HG02981 (cell line): ENCODE measurements at regions not wholly inside any gene's neighbourhood (a gene's known extent, or its start where the extent isn't known, plus 50 kb on each side); places are given as distances from the start of the nearest gene placed in this dataset.

ENCODE experiments used
- ATAC-seq: cut with Tn5 transposase; IDR thresholded peaks from one replicate; pipeline ENCODE4 v1.9.1; 2021; ENCODE audit warnings: mild to moderate bottlenecking, moderate library complexity; ENCODE audit not compliant: unreplicated experiment

GRCh38 chr14:76927971-76928700, 100.4 kb downstream of the IRF2BPL start:
- ATAC-seq: no peak

GRCh38 chr14:76926521-76927251, 100.5 kb downstream of the LRRC74A start:
- peak; percentile 72 for ATAC-seq

DNA sequence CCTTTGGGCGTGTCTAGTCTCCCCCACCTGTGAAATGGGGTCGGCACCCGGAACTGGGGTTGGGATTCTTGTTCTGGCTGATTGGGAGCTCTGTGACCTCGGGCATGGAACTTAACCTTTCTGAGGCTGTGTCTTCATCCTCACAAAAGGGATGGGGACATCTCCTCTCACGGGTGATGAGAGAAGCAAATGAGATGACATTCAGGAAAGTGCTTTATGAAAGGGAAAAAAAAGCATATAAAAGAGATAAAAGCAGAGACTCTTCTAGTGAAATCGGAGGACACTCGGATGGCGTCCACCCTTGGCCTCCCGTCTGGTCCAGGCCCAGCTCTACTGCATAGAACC, 98.9 kb downstream of the LRRC74A start:
- ATAC-seq: no peak

DNA sequence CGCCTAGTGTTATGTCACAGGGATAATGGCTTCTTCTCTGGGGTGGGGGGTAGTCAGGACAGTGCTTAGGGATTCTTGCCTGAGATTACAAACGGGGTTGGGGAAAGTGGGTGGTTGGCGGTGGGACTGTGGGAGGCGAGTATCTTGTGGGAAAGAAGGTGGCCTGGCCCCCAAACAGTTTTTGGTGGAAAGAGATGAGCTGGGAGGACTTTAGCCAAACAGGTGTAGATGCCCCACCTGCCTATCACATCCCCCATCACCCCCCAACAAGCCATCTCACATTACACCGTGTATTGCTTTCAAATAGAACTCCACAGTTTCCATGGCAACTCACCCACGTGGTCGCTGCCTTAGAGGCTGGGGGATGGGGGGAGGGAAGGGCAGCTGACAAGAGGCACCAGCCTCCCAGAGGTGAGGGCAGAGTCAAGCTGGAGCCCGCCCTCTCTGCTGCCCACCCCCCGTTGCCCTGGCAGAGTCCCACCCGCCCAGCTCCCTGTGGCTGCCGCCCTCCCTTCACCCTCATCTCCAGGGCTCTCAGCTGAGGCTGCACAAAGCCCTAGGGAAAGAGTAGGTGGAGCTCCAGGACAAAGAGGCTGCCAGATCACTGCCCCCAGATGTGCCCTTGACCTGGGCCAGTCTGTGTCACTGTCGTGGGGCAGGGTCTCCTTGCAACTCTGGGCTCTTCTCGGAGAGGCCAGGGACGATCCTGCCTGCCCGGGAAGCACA, 98.3 kb downstream of the LRRC74A start:
- ATAC-seq: no peak

DNA sequence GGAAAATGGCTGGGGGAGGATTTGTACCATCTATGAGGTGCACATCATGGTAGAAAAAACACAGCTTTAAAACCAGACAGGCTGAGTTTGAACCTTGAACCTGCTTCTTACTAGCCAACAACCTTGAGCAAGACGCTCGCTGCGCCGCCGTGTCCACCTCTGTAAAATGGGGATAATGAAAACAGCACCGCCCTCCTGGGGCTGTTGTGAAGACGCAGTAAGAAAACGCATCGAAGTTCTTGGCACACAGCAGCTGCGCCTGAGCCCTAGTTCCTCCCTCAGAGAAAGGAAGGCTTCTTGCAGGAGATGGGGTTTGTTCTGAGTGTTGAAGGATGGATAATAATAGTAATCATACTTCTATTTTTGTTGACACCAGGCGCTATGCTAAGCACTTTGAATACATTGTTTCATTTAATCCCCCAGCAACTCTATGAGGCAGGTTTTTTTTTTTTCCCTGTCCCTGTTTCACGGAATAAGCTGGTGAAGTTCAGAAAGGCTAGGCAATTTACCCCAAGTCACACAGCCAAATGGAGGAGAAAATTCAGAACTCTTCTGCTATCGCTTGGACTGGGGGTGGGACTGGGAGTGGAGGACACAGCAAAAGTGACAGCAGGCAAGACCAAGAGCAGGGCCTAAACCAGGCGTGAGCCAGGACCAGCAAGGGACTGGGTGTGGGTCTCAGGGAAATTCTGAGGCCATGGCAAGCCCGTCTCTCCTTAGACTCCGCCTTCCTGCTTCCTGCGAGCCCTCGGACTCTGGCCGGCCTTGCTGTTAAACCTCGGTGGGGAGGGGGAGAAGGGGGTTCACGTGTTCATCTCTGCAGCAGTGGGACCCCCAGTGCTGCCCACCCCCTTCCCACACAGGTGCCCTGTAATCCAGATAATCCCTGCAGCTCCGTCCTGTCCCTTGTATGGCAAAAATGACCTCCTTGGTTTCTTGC, 97.5 kb downstream of the LRRC74A start:
- ATAC-seq: no peak

DNA sequence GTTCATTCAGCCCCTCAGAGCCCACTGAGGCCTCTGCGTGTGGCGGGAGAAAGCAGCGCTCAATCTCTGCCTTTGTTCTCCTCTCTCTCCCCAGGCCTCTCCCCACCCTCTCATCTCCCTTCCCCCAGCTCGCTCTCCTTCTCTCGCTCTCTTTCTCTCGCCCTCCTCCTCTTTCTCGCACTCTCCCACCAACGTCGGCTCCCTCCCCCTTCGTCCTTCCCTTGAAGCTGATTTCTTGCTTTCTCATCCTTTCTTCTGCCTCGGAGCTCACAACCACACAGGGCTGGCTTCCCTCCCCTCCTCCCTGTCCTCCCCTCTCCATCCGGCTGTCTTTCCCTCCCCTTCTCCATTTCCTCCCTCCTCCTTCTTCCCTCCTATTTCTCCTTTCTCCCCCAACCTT, 96.4 kb downstream of the LRRC74A start:
- ATAC-seq: no peak

DNA sequence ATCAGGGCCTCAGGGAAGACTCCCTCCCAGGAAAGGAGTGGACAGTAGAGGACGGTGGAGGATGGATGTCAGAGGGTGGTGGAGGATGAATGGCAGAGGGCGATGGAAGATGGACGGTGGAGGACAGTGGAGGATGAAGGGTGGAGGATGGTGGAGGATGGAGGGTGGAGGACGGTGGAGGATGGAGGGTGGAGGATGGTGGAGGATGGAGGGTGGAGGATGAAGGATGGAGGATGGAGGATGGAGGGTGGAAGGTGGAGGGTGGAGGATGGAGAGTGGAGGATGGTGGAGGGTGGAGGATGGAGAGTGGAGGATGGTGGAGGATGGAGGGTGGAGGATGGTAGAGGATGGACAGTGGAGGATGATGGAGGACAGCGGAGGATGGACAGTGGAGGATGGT, 95.9 kb downstream of the LRRC74A start:
- ATAC-seq: no peak

- ATAC-seq: no peak
These were observed 94.8 kb downstream of the LRRC74A start for GRCh38 chr14:76921088-76921399.

DNA sequence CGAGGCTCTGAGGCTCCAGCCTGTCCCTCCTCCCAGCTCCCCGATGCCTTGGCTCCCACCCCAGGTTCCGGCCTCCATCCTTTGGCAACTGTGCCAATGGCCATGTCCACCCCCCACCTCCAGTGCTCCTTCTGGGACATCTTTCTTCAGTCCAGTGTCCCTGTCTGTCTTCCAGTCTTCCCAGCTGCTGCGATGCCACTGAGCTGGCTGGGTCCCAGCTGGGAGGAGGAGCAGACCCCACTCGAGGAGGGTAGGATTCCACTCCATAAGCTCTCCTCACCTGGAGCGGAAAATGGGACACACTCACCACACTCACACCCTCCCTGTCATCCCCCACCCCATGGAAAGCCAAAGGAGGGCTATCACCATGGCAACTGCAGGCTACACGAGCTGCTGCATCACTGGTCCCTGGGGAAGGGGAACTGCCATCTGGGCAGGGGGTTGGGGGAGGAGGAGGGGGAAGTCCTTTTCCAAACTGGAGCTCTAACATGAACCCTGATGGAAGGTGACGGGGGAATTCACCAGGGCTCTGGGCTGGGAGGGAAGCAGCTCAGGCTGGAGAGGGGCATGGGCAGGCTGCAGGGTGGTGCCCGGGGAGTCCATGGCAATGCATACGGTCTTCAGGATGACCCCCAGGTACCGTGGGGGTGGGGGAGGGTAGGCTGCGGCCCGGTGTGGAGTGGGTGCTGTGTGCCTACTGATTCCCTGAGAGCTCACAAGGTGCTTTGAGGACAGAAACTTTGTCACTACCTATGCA, 94.3 kb downstream of the LRRC74A start:
- ATAC-seq: no peak

GRCh38 chr14:76919431-76920330, 93.5 kb downstream of the LRRC74A start:
- peak; percentile 52 for ATAC-seq
